ENCODE measurements at regions not wholly inside any gene's neighbourhood (a gene's known extent, or its start where the extent isn't known, plus 50 kb on each side); places are given as distances from the start of the nearest gene placed in this dataset.

DNA sequence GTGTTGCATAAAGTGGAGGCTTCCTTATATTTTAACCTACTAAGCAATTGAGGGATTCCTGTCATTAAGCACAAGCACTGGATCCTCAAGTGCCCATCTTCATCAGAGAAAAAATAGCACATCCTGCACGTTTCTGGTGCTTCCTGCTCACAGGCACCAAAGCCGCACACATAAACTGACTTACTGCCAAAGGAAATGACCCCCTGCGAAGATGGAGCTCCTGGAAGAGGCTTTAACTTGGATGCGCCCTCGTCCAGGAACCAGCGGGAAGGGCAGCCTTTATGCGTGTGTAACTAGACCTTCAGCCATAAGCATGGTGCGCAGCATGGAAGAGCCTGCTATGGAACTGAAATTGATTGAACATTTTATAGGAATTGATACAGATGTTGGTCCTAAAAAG is 188.7 kb downstream of the FTCDNL1 start:
- Histone ChIP-seq H3K27me3 (peaks cover 0 to 14% (median 8%) of the 10 kb centered on the region in 3 donors), H3K4me1 (peaks cover 0 to 4% (median 0%) of the 10 kb centered on the region in 4 donors), H3K4me3 (no peak overlapping the region), H3K36me3 (no peaks in the 10 kb centered on the region), H3K9me3 (peaks cover 0 to 3% (median 0%) of the 10 kb centered on the region in 4 donors), H3K27ac (no peak overlapping the region)
- WGBS, 5 donors, result 57 to 67% (median 64%) methylated on average over 8 of the region's 8 CpGs
- intact Hi-C loops (cut with DNase I; ENCODE audit: low total_unique reads), result no loop called here
- no peak for DNase-seq
- TF ChIP-seq POLR2AphosphoS5 (IDR thresholded peaks at IDR 0.05), result no peak
- no peak for TF ChIP-seq POLR2A (IDR thresholded peaks at IDR 0.05)
- TF ChIP-seq, protein P1, sequence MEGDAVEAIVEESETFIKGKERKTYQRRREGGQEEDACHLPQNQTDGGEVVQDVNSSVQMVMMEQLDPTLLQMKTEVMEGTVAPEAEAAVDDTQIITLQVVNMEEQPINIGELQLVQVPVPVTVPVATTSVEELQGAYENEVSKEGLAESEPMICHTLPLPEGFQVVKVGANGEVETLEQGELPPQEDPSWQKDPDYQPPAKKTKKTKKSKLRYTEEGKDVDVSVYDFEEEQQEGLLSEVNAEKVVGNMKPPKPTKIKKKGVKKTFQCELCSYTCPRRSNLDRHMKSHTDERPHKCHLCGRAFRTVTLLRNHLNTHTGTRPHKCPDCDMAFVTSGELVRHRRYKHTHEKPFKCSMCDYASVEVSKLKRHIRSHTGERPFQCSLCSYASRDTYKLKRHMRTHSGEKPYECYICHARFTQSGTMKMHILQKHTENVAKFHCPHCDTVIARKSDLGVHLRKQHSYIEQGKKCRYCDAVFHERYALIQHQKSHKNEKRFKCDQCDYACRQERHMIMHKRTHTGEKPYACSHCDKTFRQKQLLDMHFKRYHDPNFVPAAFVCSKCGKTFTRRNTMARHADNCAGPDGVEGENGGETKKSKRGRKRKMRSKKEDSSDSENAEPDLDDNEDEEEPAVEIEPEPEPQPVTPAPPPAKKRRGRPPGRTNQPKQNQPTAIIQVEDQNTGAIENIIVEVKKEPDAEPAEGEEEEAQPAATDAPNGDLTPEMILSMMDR (IDR thresholded peaks at IDR 0.05), result no peak
- no peak for TF ChIP-seq EP300 (IDR thresholded peaks at IDR 0.05)

DNA sequence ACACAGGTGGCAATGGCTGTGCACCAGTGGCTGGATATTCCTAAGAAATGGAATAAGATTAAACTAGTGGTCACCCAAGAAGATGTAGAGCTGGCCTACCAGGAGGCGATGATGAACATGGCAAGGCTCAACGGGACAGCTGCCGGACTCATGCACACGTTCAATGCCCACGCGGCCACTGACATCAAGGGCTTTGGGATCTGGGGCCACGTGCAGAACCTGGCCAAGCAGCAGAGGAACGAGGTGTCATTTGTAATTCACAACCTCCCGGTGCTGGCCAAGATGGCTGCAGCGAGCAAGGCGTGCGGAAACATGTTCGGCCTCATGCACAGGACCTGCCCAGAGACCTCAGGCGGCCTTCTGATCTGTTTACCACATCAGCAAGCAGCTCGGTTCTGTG is 190.8 kb downstream of the FTCDNL1 start:
- Histone ChIP-seq H3K4me3 (no peak overlapping the region), H3K4me1 (peaks cover 0 to 4% (median 0%) of the 10 kb centered on the region in 4 donors), H3K27ac (no peak overlapping the region), H3K36me3 (no peaks in the 10 kb centered on the region), H3K9me3 (peaks cover 0 to 9% (median under 1%) of the 10 kb centered on the region in 4 donors), H3K27me3 (peaks cover 0 to 14% (median 8%) of the 10 kb centered on the region in 3 donors)
- WGBS, 5 donors, result 95 to 96% (median 95%) methylated on average over 15 of the region's 15 CpGs
- TF ChIP-seq EP300 (IDR thresholded peaks at IDR 0.05) (no peak), POLR2A (IDR thresholded peaks at IDR 0.05) (no peak), POLR2AphosphoS5 (IDR thresholded peaks at IDR 0.05) (no peak)
- TF ChIP-seq, protein P1 (IDR thresholded peaks at IDR 0.05), result no peak
- DNase-seq, result no peak
- intact Hi-C loops (cut with DNase I; ENCODE audit: low total_unique reads), result no loop called here

DNA sequence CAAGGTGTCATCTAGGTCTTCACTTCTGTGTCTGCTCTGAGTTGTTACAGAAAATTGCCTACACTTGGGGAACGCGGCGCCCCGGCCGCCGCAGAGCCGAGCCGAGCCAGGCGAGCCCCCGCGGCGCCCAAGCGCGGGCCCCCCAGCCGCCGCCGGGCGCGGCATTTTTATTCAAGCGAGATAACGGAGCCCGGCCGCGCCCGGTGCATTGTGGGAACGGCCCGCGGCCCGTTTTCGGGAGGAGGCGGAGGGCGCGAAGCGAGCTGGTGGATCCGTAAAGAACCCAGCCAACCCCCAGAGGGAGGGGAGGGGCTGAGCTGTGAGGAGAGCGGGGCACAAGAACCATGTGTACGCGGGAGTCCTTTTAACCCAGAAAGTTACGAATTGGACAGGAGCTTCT is 191.8 kb downstream of the FTCDNL1 start:
- H3K4me3 ChIP-seq, result peak overlapping the region; percentile 27 to 33 (median 32)
- WGBS, 5 donors, result 3 to 6% (median 5%) methylated on average over 26 to 39 of the region's 39 CpGs
- intact Hi-C loops (cut with DNase I; ENCODE audit: low total_unique reads), result no loop called here
- peaks cover 0 to 11% (median 5%) of the 10 kb centered on the region in 4 donors for H3K9me3 ChIP-seq
- DNase-seq, result peak in 1 of 2 donors; percentile 70
- no peaks in the 10 kb centered on the region for H3K36me3 ChIP-seq
- H3K27ac ChIP-seq, result no peak overlapping the region
- no peak for TF ChIP-seq POLR2AphosphoS5 (IDR thresholded peaks at IDR 0.05)
- TF ChIP-seq EP300 (IDR thresholded peaks at IDR 0.05), result no peak
- TF ChIP-seq, protein P1 (IDR thresholded peaks at IDR 0.05), result no peak
- TF ChIP-seq POLR2A (IDR thresholded peaks at IDR 0.05), result no peak
- peaks cover 0 to 4% (median 0%) of the 10 kb centered on the region in 4 donors for H3K4me1 ChIP-seq
- H3K27me3 ChIP-seq, result peaks cover 0 to 14% (median 8%) of the 10 kb centered on the region in 3 donors

DNA sequence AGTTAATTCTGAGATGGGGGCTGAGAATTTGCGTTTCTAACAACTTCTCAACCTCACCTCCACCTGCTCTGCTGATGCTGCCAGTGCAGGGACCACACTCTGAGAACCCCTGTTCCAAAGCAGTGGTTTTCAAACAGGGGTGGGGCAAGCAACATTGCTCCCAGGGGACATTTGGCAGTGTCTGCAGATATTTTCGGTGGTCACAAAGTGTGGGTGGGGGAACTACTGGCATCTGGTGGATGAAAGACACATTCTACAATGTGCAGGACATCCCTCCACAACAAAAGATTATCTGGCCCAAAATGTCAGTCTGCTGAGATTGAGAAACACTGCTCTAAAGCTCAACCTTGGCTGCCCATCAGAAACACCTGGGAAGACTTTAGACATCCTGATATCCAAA is 188.7 kb upstream of the SATB2 start:
- no peak for TF ChIP-seq EP300 (IDR thresholded peaks at IDR 0.05)
- TF ChIP-seq POLR2AphosphoS5 (IDR thresholded peaks at IDR 0.05), result no peak
- TF ChIP-seq, protein P1 (IDR thresholded peaks at IDR 0.05), result no peak
- TF ChIP-seq POLR2A (IDR thresholded peaks at IDR 0.05), result no peak
- WGBS, 5 donors, result 51 to 85% (median 60%) methylated on average over 2 of the region's 2 CpGs
- no peaks in the 10 kb centered on the region for H3K36me3 ChIP-seq

More for the DNA sequence above, 188.7 kb upstream of the SATB2 start:
- no peak overlapping the region for H3K4me3 ChIP-seq
- H3K27me3 ChIP-seq, result no peaks in the 10 kb centered on the region
- H3K9me3 ChIP-seq, result peaks cover 0 to 6% (median 0%) of the 10 kb centered on the region in 4 donors
- intact Hi-C loops (cut with DNase I; ENCODE audit: low total_unique reads), result no loop called here
- no peak overlapping the region for H3K27ac ChIP-seq
- no peak for DNase-seq
- no peaks in the 10 kb centered on the region for H3K4me1 ChIP-seq

All from stomach (tissue), 8 donors.